Neural cell (in vitro differentiated cells): ENCODE measurements at regions not wholly inside any gene's neighbourhood (a gene's known extent, or its start where the extent isn't known, plus 50 kb on each side); places are given as distances from the start of the nearest gene placed in this dataset.

Source experiments
- H2AFZ ChIP-seq: fragments of 200-600, 300-800 bp; sonication (generic), shearing (Covaris generic); 2 replicates; pipeline ENCODE4 v1.6.0; 2014; ENCODE audit warnings: low read depth, mild to moderate bottlenecking, antibody characterized with exemption, low read length, moderate library complexity
- H3F3A ChIP-seq: fragments of 200-600 bp; shearing (Covaris generic); 2 replicates; pipeline ENCODE4 v1.6.1; 2016; ENCODE audit warnings: mild to moderate bottlenecking, moderate library complexity, mixed read lengths, antibody characterized with exemption, low read length; ENCODE audit not compliant: insufficient read depth, poor library complexity, severe bottlenecking
- H3K27ac ChIP-seq: fragments of 200-600, 300-800 bp; sonication (generic), shearing (Covaris generic); 2 replicates; pipeline ENCODE4 v1.5.1; 2014; ENCODE audit warnings: mild to moderate bottlenecking, low read length, moderate library complexity
- H3K27me3 ChIP-seq: fragments of 300-800, 200-600 bp; sonication (generic), shearing (Covaris generic); 2 replicates; pipeline ENCODE4 v1.6.0; 2014; ENCODE audit warnings: mild to moderate bottlenecking, low read depth, low read length, moderate library complexity; ENCODE audit not compliant: insufficient read depth
- H3K36me3 ChIP-seq: fragments of 300-800, 200-600 bp; sonication (generic), shearing (Covaris generic); 2 replicates; pipeline ENCODE4 v1.5.1; 2014; ENCODE audit warnings: mild to moderate bottlenecking, antibody characterized with exemption, low read length, moderate library complexity; ENCODE audit not compliant: insufficient read depth
- H3K4me2 ChIP-seq: fragments of 300-800, 200-600 bp; sonication (generic), shearing (Covaris generic); 2 replicates; pipeline ENCODE4 v1.6.0; 2014; ENCODE audit warnings: mild to moderate bottlenecking, low read length
- H3K4me3 ChIP-seq: fragments of 300-800, 200-600 bp; sonication (generic), shearing (Covaris generic); 2 replicates; pipeline ENCODE4 v1.5.1; 2014; ENCODE audit warnings: mild to moderate bottlenecking, low read length, moderate library complexity
- H3K79me2 ChIP-seq: fragments of 200-600 bp; shearing (Covaris generic); replicated peaks from 2 replicates; pipeline ENCODE4 v1.6.0; 2014; ENCODE audit warnings: mild to moderate bottlenecking, low read length, moderate library complexity; ENCODE audit not compliant: insufficient read depth
- H3K9ac ChIP-seq: fragments of 300-800, 200-600 bp; sonication (generic), shearing (Covaris generic); 2 replicates; pipeline ENCODE4 v1.6.1; 2016; ENCODE audit warnings: mild to moderate bottlenecking, low read length, mixed read lengths
- H3K9me2 ChIP-seq: fragments of 200-600 bp; shearing (Covaris generic); 2 replicates; pipeline ENCODE4 v1.6.1; 2016; ENCODE audit warnings: mild to moderate bottlenecking, low read length, mixed read lengths; ENCODE audit not compliant: insufficient read depth
- H3K9me3 ChIP-seq: fragments of 200-600, 300-800 bp; sonication (generic), shearing (Covaris generic); 2 replicates; pipeline ENCODE4 v1.6.1; 2016; ENCODE audit warnings: mild to moderate bottlenecking, mixed run types, low read length, moderate library complexity, mixed read lengths
- H4K20me1 ChIP-seq: fragments of 200-600 bp; shearing (Covaris generic); 2 replicates; pipeline ENCODE4 v1.6.1; 2016; ENCODE audit warnings: mild to moderate bottlenecking, mixed run types; ENCODE audit not compliant: insufficient read depth
- CTCF ChIP-seq: fragments of 450-650 bp; IDR thresholded peaks from 2 replicates; pipeline ENCODE4 v1.5.1; 2014; ENCODE audit warnings: antibody characterized with exemption, mild to moderate bottlenecking, moderate library complexity; ENCODE audit not compliant: poor library complexity, severe bottlenecking
- EP300 ChIP-seq: fragments of 450-650 bp; conservative IDR thresholded peaks from 2 replicates; pipeline ENCODE4 v1.6.1; 2014; ENCODE audit warnings: antibody characterized with exemption, mild to moderate bottlenecking, moderate library complexity; ENCODE audit not compliant: poor library complexity, severe bottlenecking
- EZH2 ChIP-seq: fragments of 200-600, 300-800 bp; shearing (Covaris generic), sonication (generic); IDR thresholded peaks from 2 replicates; pipeline ENCODE4 v1.6.1; 2014; ENCODE audit warnings: antibody characterized with exemption, low read length, borderline replicate concordance, mild to moderate bottlenecking; ENCODE audit not compliant: insufficient read depth, poor library complexity, severe bottlenecking
- MXI1 ChIP-seq: fragments of 450-650 bp; conservative IDR thresholded peaks from 2 replicates; pipeline ENCODE4 v1.6.1; 2014; ENCODE audit warnings: antibody characterized with exemption, mild to moderate bottlenecking; ENCODE audit not compliant: poor library complexity, severe bottlenecking
- POLR2AphosphoS5 ChIP-seq: IDR thresholded peaks from 2 replicates; pipeline ENCODE4 v1.6.1; 2012
- RAD21 ChIP-seq: fragments of 450-650 bp; conservative IDR thresholded peaks from 2 replicates; pipeline ENCODE4 v1.6.1; 2014; ENCODE audit warnings: antibody characterized with exemption, mild to moderate bottlenecking, moderate library complexity
- SMC3 ChIP-seq: fragments of 450-650 bp; conservative IDR thresholded peaks from 2 replicates; pipeline ENCODE4 v1.6.1; 2014; ENCODE audit warnings: antibody characterized with exemption, mild to moderate bottlenecking, moderate library complexity; ENCODE audit not compliant: poor library complexity
- TAF1 ChIP-seq: IDR thresholded peaks from 2 replicates; pipeline ENCODE4 v1.6.1; 2012; ENCODE audit warnings: low read depth
- TF ChIP-seq, protein P1 (sequence below): IDR thresholded peaks from 2 replicates; pipeline ENCODE4 v1.6.1; 2012; ENCODE audit warnings: borderline replicate concordance

GRCh38 chr7:68663392-68663791, 934.9 kb upstream of the AUTS2 start:
- Histone ChIP-seq H3F3A (no peaks in the 10 kb centered on the region), H3K27ac (no peak overlapping the region), H3K27me3 (no peaks in the 10 kb centered on the region), H3K4me2 (no peak overlapping the region), H3K9me3 (no peaks in the 10 kb centered on the region), H3K79me2 (no peaks in the 10 kb centered on the region), H2AFZ (no peak overlapping the region), H3K9me2 (no peaks in the 10 kb centered on the region), H4K20me1 (no peaks in the 10 kb centered on the region), H3K36me3 (no peaks in the 10 kb centered on the region), H3K4me3 (no peak overlapping the region), H3K9ac (no peak overlapping the region)
- TF ChIP-seq MXI1 (no peak), POLR2AphosphoS5 (no peak), EP300 (no peak), RAD21 (no peak), SMC3 (no peak), CTCF (no peak), EZH2 (no peak), TAF1 (no peak)
- TF ChIP-seq, protein P1, sequence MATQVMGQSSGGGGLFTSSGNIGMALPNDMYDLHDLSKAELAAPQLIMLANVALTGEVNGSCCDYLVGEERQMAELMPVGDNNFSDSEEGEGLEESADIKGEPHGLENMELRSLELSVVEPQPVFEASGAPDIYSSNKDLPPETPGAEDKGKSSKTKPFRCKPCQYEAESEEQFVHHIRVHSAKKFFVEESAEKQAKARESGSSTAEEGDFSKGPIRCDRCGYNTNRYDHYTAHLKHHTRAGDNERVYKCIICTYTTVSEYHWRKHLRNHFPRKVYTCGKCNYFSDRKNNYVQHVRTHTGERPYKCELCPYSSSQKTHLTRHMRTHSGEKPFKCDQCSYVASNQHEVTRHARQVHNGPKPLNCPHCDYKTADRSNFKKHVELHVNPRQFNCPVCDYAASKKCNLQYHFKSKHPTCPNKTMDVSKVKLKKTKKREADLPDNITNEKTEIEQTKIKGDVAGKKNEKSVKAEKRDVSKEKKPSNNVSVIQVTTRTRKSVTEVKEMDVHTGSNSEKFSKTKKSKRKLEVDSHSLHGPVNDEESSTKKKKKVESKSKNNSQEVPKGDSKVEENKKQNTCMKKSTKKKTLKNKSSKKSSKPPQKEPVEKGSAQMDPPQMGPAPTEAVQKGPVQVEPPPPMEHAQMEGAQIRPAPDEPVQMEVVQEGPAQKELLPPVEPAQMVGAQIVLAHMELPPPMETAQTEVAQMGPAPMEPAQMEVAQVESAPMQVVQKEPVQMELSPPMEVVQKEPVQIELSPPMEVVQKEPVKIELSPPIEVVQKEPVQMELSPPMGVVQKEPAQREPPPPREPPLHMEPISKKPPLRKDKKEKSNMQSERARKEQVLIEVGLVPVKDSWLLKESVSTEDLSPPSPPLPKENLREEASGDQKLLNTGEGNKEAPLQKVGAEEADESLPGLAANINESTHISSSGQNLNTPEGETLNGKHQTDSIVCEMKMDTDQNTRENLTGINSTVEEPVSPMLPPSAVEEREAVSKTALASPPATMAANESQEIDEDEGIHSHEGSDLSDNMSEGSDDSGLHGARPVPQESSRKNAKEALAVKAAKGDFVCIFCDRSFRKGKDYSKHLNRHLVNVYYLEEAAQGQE, result no peak

- H3K4me3 ChIP-seq, result no peak overlapping the region
- no peaks in the 10 kb centered on the region for H3F3A ChIP-seq
- H3K4me2 ChIP-seq, result no peak overlapping the region
- H3K9ac ChIP-seq, result no peak overlapping the region
- no peak overlapping the region for H3K27ac ChIP-seq
- no peaks in the 10 kb centered on the region for H3K9me2 ChIP-seq
- H3K9me3 ChIP-seq, result no peaks in the 10 kb centered on the region
- H3K36me3 ChIP-seq, result no peaks in the 10 kb centered on the region
- no peaks in the 10 kb centered on the region for H3K27me3 ChIP-seq
- H4K20me1 ChIP-seq, result no peaks in the 10 kb centered on the region
- TF ChIP-seq CTCF (no peak), POLR2AphosphoS5 (no peak), MXI1 (no peak), SMC3 (no peak)
- TF ChIP-seq, protein P1, result no peak
- no peak overlapping the region for H2AFZ ChIP-seq
- no peaks in the 10 kb centered on the region for H3K79me2 ChIP-seq
Observed at GRCh38 chr7:68671046-68671445, 927.2 kb upstream of the AUTS2 start.
